ENCODE measurements at regions not wholly inside any gene's neighbourhood (a gene's known extent, or its start where the extent isn't known, plus 50 kb on each side); places are given as distances from the start of the nearest gene placed in this dataset.

DNA sequence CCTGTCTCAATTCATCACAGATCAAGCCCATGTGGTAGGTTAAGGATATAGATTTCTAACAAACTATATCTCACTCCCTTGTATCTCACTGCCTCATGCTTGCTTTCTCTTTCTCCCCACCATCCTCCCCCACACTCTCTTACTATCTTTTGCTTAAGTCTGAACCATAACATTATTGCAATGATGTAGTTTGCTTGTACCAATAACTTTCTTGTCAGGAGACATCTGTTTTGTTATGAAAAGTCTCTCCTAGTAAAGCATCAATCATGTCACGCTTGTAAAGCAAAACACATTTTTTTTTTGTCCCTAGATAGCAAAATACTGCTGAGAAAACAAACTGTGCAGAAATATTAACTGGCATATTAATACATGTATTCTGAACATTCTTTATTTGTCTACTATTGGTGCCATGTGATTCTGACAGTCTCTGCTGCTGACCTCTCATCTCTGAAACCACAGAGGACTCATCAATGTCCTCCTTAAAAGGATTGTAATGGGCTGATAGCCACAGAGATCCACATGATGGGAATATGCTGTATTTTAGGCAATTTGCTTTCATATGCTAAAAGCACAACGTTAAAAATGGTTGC lies 217.5 kb downstream of the VEGFC start:
- Histone ChIP-seq H3K9me3 (no peaks in the 10 kb centered on the region), H3K4me3 (no peak overlapping the region), H3K27me3 (no peaks in the 10 kb centered on the region), H3K36me3 (no peaks in the 10 kb centered on the region)
- DNase-seq = no peak

DNA sequence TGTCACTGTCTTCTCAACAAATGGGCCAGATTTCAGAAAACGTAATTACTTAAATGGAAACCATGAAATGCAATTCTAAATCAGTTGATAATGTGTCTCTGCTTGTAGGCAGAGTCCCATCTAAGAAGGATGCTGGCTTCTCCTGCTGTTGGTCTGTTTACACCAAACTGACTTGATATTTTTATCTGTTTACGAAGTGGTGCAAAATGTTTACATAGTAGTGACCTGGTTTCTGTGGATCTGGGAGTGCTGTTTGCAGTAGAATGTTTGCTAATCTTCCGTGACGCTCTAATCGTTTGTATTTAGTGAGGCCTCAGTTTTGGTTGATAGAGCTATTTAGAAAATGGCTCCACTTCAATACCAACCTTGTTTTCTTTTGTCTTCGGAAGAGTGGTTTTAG lies 213.5 kb downstream of the VEGFC start:
- no peak for DNase-seq
- Histone ChIP-seq H3K27me3 (no peaks in the 10 kb centered on the region), H3K9me3 (no peaks in the 10 kb centered on the region), H3K4me3 (no peak overlapping the region), H3K36me3 (no peaks in the 10 kb centered on the region)

- Histone ChIP-seq H3K27me3 (no peaks in the 10 kb centered on the region), H3K9me3 (no peaks in the 10 kb centered on the region), H3K4me3 (no peak overlapping the region), H3K36me3 (no peaks in the 10 kb centered on the region)
- DNase-seq = no peak
Observed at GRCh38 chr4:176583278-176583677, 209.4 kb downstream of the VEGFC start.

DNA sequence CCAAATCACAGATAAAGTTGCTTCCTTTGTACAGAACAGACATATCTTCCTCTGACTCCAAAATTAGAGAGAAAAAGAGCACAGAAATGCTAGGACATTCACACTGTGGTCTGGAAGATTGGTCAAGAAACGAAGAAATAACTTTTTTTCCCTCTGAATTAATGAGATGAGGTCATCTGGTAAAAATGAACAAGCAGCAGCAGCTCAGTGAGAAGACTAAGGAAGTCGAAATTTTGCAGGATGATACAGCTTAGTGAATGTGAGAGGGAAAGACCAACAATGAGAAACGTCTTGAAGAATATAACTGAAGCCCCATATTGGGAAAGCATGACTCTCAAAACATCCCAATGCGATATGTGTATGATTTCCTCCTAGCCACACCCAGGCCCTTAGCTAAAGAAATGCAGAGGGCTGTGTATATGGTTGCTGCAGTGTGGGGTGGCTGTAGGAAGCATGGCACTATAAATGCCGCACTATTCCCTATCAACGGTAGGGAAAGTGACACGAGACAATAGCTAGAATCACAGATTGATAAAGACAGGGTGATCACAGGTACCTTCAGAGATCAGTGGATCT lies 208.6 kb downstream of the VEGFC start:
- H3K36me3 ChIP-seq = no peaks in the 10 kb centered on the region
- no peak overlapping the region for H3K4me3 ChIP-seq
- H3K9me3 ChIP-seq = no peaks in the 10 kb centered on the region
- DNase-seq = no peak
- no peaks in the 10 kb centered on the region for H3K27me3 ChIP-seq

GRCh38 chr4:176587920-176588319 lies 204.8 kb downstream of the VEGFC start:
- no peak for DNase-seq

GRCh38 chr4:176588436-176588835 lies 204.3 kb downstream of the VEGFC start:
- Histone ChIP-seq H3K36me3 (no peaks in the 10 kb centered on the region), H3K27me3 (no peaks in the 10 kb centered on the region), H3K9me3 (peaks cover 2% of the 10 kb centered on the region), H3K4me3 (no peak overlapping the region)
- no peak for DNase-seq

More at GRCh38 chr4:176587920-176588319, 204.8 kb downstream of the VEGFC start:
- no peaks in the 10 kb centered on the region for H3K36me3 ChIP-seq
- no peaks in the 10 kb centered on the region for H3K27me3 ChIP-seq
- H3K9me3 ChIP-seq = peaks cover 2% of the 10 kb centered on the region
- no peak overlapping the region for H3K4me3 ChIP-seq

DNA sequence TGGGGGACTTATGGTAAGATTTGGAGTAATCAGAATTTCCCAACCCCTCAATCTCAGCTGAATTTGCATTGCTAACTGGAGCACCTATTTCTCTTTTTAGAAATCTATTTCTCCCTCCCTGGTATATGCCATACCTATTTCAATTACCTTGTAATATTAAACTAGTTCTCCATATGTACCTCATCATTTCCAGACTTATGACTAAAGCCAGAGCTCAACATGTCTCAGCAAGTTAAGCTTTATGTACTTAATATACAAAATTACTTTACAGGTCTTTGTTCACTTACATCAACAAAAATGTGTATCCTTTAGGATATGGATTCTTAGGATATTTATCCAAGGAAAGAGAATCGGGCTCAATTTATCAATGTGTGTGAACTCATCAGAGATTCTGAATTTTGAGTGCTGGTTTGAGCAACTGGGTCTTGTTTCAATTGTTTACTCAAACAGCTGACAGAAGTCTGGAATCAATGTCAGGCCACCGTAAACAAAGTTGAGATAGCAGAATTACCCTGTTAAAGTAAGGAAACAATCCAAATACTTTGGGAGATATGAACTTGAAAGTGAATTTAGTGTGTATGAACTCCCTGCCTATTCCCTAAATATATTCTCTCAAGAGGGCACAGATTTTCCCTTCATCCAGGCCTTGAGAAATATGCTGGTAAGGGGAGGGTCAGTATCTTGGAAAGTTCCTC lies 199.6 kb downstream of the VEGFC start:
- Histone ChIP-seq H3K9me3 (peaks cover 2% of the 10 kb centered on the region), H3K4me3 (no peak overlapping the region), H3K36me3 (no peaks in the 10 kb centered on the region), H3K27me3 (no peaks in the 10 kb centered on the region)
- DNase-seq = no peak

- H3K4me3 ChIP-seq = no peak overlapping the region
- no peak for DNase-seq
- no peaks in the 10 kb centered on the region for H3K36me3 ChIP-seq
- H3K27me3 ChIP-seq = no peaks in the 10 kb centered on the region
- peaks cover 2% of the 10 kb centered on the region for H3K9me3 ChIP-seq
Observed at GRCh38 chr4:176593943-176594342, 198.8 kb downstream of the VEGFC start.

DNA sequence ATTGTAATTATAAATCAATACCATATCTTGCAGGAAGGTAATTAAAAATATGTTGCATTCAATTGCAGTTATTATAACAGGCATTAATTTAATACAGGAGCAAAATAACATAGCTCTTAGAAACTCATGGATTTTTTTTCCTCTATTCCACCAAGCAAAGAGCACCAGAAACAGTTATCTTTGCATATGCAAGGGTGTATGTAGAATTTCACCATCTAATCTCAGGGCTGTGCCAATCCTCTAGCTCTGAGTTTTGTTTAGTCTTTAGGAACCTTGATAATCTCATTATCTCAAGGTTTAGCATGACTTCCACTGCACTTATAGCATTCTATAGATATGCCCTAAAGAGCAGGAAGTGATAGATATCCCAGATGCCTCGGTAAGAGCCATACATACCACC lies 197.5 kb downstream of the VEGFC start:
- no peaks in the 10 kb centered on the region for H3K36me3 ChIP-seq
- H3K9me3 ChIP-seq = peaks cover 2% of the 10 kb centered on the region
- no peak for DNase-seq
- H3K27me3 ChIP-seq = no peaks in the 10 kb centered on the region
- no peak overlapping the region for H3K4me3 ChIP-seq

- Histone ChIP-seq H3K9me3 (no peaks in the 10 kb centered on the region; the same call in 1 of the 2 replicates), H3K36me3 (no peaks in the 10 kb centered on the region), H3K27me3 (no peaks in the 10 kb centered on the region), H3K4me3 (no peak overlapping the region)
- DNase-seq = peak; percentile 3
Observed at GRCh38 chr4:176601124-176601523, 191.6 kb downstream of the VEGFC start.

- Histone ChIP-seq H3K4me3 (no peak overlapping the region), H3K9me3 (no peaks in the 10 kb centered on the region), H3K27me3 (no peaks in the 10 kb centered on the region), H3K36me3 (no peaks in the 10 kb centered on the region)
- no peak for DNase-seq
Observed at GRCh38 chr4:176607807-176608206, 184.9 kb downstream of the VEGFC start.

GRCh38 chr4:176608346-176608745 lies 184.4 kb downstream of the VEGFC start:
- no peaks in the 10 kb centered on the region for H3K27me3 ChIP-seq
- H3K9me3 ChIP-seq = no peaks in the 10 kb centered on the region
- DNase-seq = no peak
- no peaks in the 10 kb centered on the region for H3K36me3 ChIP-seq
- H3K4me3 ChIP-seq = no peak overlapping the region

DNA sequence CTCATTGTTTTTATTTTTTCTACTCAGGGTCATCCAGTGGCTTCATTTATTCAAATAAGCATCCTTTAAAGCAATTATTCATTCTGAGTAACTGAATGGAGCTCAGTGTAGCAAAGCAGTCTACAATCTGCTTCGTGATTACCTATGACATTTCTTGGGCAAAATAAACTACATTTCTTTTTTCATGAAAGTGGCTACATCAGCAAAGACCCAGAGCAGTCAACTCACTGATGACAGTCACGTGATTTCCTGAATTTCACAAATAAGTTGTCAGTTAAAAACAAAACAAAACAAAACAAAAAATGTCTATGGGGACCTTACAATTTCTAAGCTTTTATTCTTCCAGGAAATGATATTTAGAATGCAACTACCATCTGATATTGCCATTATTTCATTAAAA lies 182.1 kb downstream of the VEGFC start:
- Histone ChIP-seq H3K9me3 (no peaks in the 10 kb centered on the region), H3K4me3 (no peak overlapping the region), H3K27me3 (no peaks in the 10 kb centered on the region), H3K36me3 (no peaks in the 10 kb centered on the region)
- DNase-seq = no peak

GRCh38 chr4:176611381-176611780 lies 181.3 kb downstream of the VEGFC start:
- DNase-seq = no peak
- H3K36me3 ChIP-seq = no peaks in the 10 kb centered on the region
- no peak overlapping the region for H3K4me3 ChIP-seq
- no peaks in the 10 kb centered on the region for H3K27me3 ChIP-seq
- no peaks in the 10 kb centered on the region for H3K9me3 ChIP-seq

DNA sequence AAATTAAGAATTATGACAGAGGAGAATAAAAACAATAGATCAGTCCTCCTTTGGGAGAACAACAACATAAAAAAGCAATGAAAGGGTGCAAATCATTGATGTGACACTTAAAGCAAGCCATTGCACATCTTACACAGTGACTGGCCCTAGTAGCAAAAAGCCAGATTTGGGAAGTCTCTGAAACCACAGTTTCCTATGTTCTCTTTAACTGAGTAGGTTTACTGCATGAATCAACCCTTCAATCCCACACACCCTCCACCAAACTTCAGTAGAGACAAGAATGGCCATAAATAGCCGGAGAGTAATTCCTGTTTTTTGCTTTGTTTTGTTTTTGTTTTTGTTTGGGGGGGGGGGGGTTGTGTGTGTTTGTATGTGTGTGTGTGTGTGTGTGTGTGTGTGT lies 180.8 kb downstream of the VEGFC start:
- Histone ChIP-seq H3K9me3 (no peaks in the 10 kb centered on the region), H3K27me3 (no peaks in the 10 kb centered on the region), H3K36me3 (no peaks in the 10 kb centered on the region), H3K4me3 (no peak overlapping the region)
- DNase-seq = no peak

GRCh38 chr4:176614793-176615192 lies 177.9 kb downstream of the VEGFC start:
- no peaks in the 10 kb centered on the region for H3K36me3 ChIP-seq
- DNase-seq = no peak
- no peaks in the 10 kb centered on the region for H3K9me3 ChIP-seq
- H3K27me3 ChIP-seq = no peaks in the 10 kb centered on the region
- H3K4me3 ChIP-seq = no peak overlapping the region

DNA sequence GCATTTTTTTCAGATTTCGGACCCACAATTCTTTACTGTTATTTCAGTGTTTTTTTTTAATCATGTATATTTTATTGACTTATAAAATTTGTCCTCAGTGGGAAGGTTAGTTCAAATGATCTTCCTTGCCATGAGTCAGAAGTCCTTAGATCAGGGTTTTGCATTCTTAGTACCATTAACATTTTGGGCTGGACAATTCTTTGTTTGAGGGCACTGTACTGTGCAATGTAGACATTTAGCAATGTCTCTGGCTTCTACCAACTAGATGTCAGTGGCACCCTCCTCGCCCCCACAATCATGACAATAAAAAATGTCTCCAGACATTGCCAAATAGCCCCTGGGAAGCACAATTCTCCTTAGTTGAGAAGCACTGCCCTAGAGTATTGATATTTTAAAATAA lies 176.6 kb downstream of the VEGFC start:
- Histone ChIP-seq H3K4me3 (no peak overlapping the region), H3K27me3 (no peaks in the 10 kb centered on the region), H3K36me3 (no peaks in the 10 kb centered on the region), H3K9me3 (no peaks in the 10 kb centered on the region)
- DNase-seq = no peak

DNA sequence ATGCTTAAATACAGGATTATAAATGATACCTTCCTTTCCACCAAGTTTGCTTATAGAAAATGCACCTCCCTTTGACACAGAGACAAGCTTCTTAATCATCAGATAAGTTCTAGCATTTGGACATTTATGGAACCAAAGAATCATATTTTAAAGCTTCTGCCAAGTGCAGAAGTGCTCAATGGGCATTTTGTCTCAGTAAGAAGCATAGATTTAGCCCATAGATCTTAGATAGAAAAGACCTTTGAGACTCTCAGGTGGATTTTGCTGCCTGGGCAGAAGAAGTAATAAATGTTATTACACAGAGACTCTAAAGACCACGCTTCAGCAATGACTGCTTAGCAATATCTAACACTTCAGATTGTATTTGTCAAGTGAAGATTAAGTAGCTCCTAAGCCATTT lies 174.6 kb downstream of the VEGFC start:
- Histone ChIP-seq H3K27me3 (no peaks in the 10 kb centered on the region), H3K4me3 (no peak overlapping the region), H3K36me3 (no peaks in the 10 kb centered on the region), H3K9me3 (no peaks in the 10 kb centered on the region)
- no peak for DNase-seq
